SK-N-SH (cell line): ENCODE measurements at regions not wholly inside any gene's neighbourhood (a gene's known extent, or its start where the extent isn't known, plus 50 kb on each side); places are given as distances from the start of the nearest gene placed in this dataset.
"Not testable (repeated sequence)": the region's sequence is repeated elsewhere in the genome, so short reads cannot be mapped to it uniquely, and the experiment has no call there.

ENCODE experiments used
- CTCF ChIA-PET: fragments of 300-600, 350-600 bp; formaldehyde crosslinking; extraction: SDS; loops from one replicate; lab custom pipeline; 2021; lab: Yijun Ruan, JAX
- POLR2A ChIA-PET: fragments of 350-600 bp; sonication (Branson Sonifier 250); formaldehyde crosslinking; extraction: SDS; loops from one replicate; lab custom pipeline; 2020; ENCODE audit warnings: antibody characterized with exemption, inconsistent platforms; lab: Yijun Ruan, JAX
- DNase-seq: peaks from one replicate; pipeline ENCODE4 v3.0.0; 2012
- H2AFZ ChIP-seq: fragments of 200-600 bp; sonication (generic); 2 replicates; pipeline ENCODE4 v1.8.1; 2016; ENCODE audit warnings: antibody characterized with exemption, mild to moderate bottlenecking, low read depth
- H3F3A ChIP-seq: fragments of 200-600 bp; sonication (generic); replicated peaks from 2 replicates; pipeline ENCODE3; 2016; ENCODE audit warnings: antibody characterized with exemption, mild to moderate bottlenecking; ENCODE audit not compliant: insufficient read depth
- H3K27ac ChIP-seq, 2 experiments: fragments of 200-500 bp in 1 of 2; fragments of 200-600 bp in 1 of 2; sonication (Bioruptor generic) in 1 of 2; sonication (generic), shearing (Covaris generic) in 1 of 2; 2 replicates each; pipeline versions ENCODE4 v1.5.1 to v1.6.1; 2014 to 2016; ENCODE audit warnings: low read depth in 2 of 2, inconsistent platforms in 1 of 2, low read length in 1 of 2, mild to moderate bottlenecking in 1 of 2, mixed read lengths in 1 of 2
- H3K27me3 ChIP-seq: fragments of 200-600 bp; sonication (generic), shearing (Covaris generic); 2 replicates; pipeline ENCODE4 v1.6.1; 2016; ENCODE audit warnings: mixed run types; ENCODE audit not compliant: insufficient read depth
- H3K36me3 ChIP-seq, 2 experiments: fragments of 200-500 bp in 1 of 2; fragments of 200-600 bp in 1 of 2; sonication (Bioruptor generic) in 1 of 2; sonication (generic) in 1 of 2; replicated peaks in 1 of 2; 2 replicates each; pipeline versions ENCODE3 to v1.5.1; 2014 to 2016; ENCODE audit warnings: low read length in 1 of 2, mild to moderate bottlenecking in 1 of 2; ENCODE audit not compliant: insufficient read depth in 2 of 2, control insufficient read depth in 1 of 2
- H3K4me1 ChIP-seq, 2 experiments: fragments of 200-500 bp in 1 of 2; fragments of 200-600 bp in 1 of 2; sonication (Bioruptor generic) in 1 of 2; sonication (generic), shearing (Covaris generic) in 1 of 2; 2 replicates each; pipeline versions ENCODE4 v1.5.1 to v1.6.1; 2014 to 2016; ENCODE audit warnings: low read depth in 1 of 2, low read length in 1 of 2, mixed run types in 1 of 2; ENCODE audit not compliant: insufficient read depth in 2 of 2, control insufficient read depth in 1 of 2
- H3K4me2 ChIP-seq: fragments of 200-600 bp; sonication (generic), shearing (Covaris generic); 2 replicates; pipeline ENCODE4 v1.6.1; 2017; ENCODE audit warnings: mixed run types
- H3K4me3 ChIP-seq, 2 experiments: fragments of 200-500 bp in 1 of 2; fragments of 200-600 bp in 1 of 2; sonication (Bioruptor generic) in 1 of 2; sonication (generic), shearing (Covaris generic) in 1 of 2; 2 replicates each; pipeline versions ENCODE4 v1.5.1 to v1.8.1; 2014 to 2016; ENCODE audit warnings: low read depth in 2 of 2, inconsistent platforms in 1 of 2, low read length in 1 of 2, mild to moderate bottlenecking in 1 of 2, mixed read lengths in 1 of 2, moderate library complexity in 1 of 2
- H3K79me2 ChIP-seq: fragments of 200-600 bp; sonication (generic); 2 replicates; pipeline ENCODE4 v1.8.1; 2017; ENCODE audit warnings: mild to moderate bottlenecking; ENCODE audit not compliant: insufficient read depth
- H3K9ac ChIP-seq: fragments of 200-600 bp; sonication (generic); 2 replicates; pipeline ENCODE4 v1.6.1; 2017; ENCODE audit warnings: mixed run types
- H3K9me2 ChIP-seq: fragments of 200-600 bp; sonication (generic); 2 replicates; pipeline ENCODE4 v1.6.1; 2017; ENCODE audit warnings: mixed run types
- H3K9me3 ChIP-seq: fragments of 200-600 bp; sonication (generic); 2 replicates; pipeline ENCODE4 v1.6.1; 2017; ENCODE audit warnings: mixed run types, mild to moderate bottlenecking, moderate library complexity
- H4K20me1 ChIP-seq: fragments of 200-600 bp; sonication (generic); 2 replicates; pipeline ENCODE4 v1.6.1; 2017; ENCODE audit warnings: mild to moderate bottlenecking, mixed run types; ENCODE audit not compliant: insufficient read depth
- ELF1 ChIP-seq: IDR thresholded peaks from 2 replicates; pipeline ENCODE4 v1.4.0; 2012
- EZH2phosphoT487 ChIP-seq: fragments of 200-600 bp; sonication (generic); IDR thresholded peaks from 2 replicates; pipeline ENCODE4 v1.6.1; 2017; ENCODE audit warnings: low read depth, mixed run types, mild to moderate bottlenecking, antibody characterized with exemption, moderate library complexity, borderline replicate concordance
- FOXJ3 ChIP-seq: sonication (generic); formaldehyde crosslinking; IDR thresholded peaks from 2 replicates; pipeline ENCODE4 v1.5.1; 2020; ENCODE audit warnings: mild to moderate bottlenecking, missing genetic modification reagents
- IRF3 ChIP-seq: fragments of 150-350 bp; IDR thresholded peaks from 2 replicates; pipeline ENCODE4 v1.6.1; 2016; ENCODE audit warnings: mild to moderate bottlenecking, low read depth, low read length
- MXI1 ChIP-seq: IDR thresholded peaks from 2 replicates; pipeline ENCODE4 v1.6.1; 2012; ENCODE audit warnings: mild to moderate bottlenecking, low read depth, low read length, improper control_type of control experiment
- NFIC ChIP-seq: IDR thresholded peaks from 2 replicates; pipeline ENCODE4 v1.4.0; 2012; ENCODE audit warnings: borderline replicate concordance
- NRF1 ChIP-seq: IDR thresholded peaks from 2 replicates; pipeline ENCODE4 v1.6.1; 2012; ENCODE audit warnings: low read depth, mild to moderate bottlenecking, low read length
- POLR2AphosphoS5 ChIP-seq: IDR thresholded peaks from 2 replicates; pipeline ENCODE4 v1.6.1; 2012; ENCODE audit warnings: low read depth, low read length
- REST ChIP-seq: IDR thresholded peaks from 2 replicates; pipeline ENCODE4 v1.6.1; 2012; ENCODE audit warnings: mild to moderate bottlenecking, low read depth, low read length, moderate library complexity
- TEAD4 ChIP-seq: IDR thresholded peaks from 2 replicates; pipeline ENCODE4 v1.4.0; 2012; ENCODE audit warnings: mild to moderate bottlenecking, borderline replicate concordance; ENCODE audit not compliant: insufficient read depth
- WGBS: methylation state at CpG from one replicate; pipeline ENCODE4 v1.1.6; 2017; ENCODE audit warnings: low lambda C conversion rate; 5-methylcytosine and 5-hydroxymethylcytosine counted together

- Histone ChIP-seq H3K9me3 (no peaks in the 10 kb centered on the region), H3F3A (no peaks in the 10 kb centered on the region), H3K4me1 (no peaks in the 10 kb centered on the region), H3K27me3 (no peaks in the 10 kb centered on the region), H3K9ac (no peak overlapping the region), H3K27ac (no peak overlapping the region), H3K4me2 (no peak overlapping the region), H3K4me3 (no peak overlapping the region), H3K9me2 (no peaks in the 10 kb centered on the region), H4K20me1 (no peaks in the 10 kb centered on the region), H3K79me2 (no peaks in the 10 kb centered on the region), H2AFZ (no peak overlapping the region), H3K36me3 (no peaks in the 10 kb centered on the region)
- no peak for DNase-seq
- ChIA-PET CTCF (no interaction called here), POLR2A (no interaction called here)
- WGBS = 3% methylated on average over 4 of the region's 4 CpGs
- TF ChIP-seq IRF3 = no peak
- TF ChIP-seq, all 33 proteins: peak for 0
These were observed 145.5 kb upstream of the POGK start for GRCh38 chr1:166693673-166694297.

GRCh38 chr1:166695115-166695514, 144.2 kb upstream of the POGK start:
- Histone ChIP-seq H3K9me3 (no peaks in the 10 kb centered on the region), H3K4me3 (no peak overlapping the region), H3K36me3 (no peaks in the 10 kb centered on the region), H3K9me2 (no peaks in the 10 kb centered on the region), H3K4me1 (no peaks in the 10 kb centered on the region)
- DNase-seq = no peak
- WGBS = 0% methylated on average over 1 of the region's 1 CpG
- TF ChIP-seq ELF1 (no peak), TEAD4 (no peak), POLR2AphosphoS5 (no peak), MXI1 (no peak), EZH2phosphoT487 (no peak), NRF1 (no peak), FOXJ3 (CRISPR knock-in tag) (no peak), NFIC (0 out of 2 replicates have a peak, but pooled peaks have one; percentile 12), REST (no peak)
- TF ChIP-seq, all 33 proteins: peak for 1
- no peaks in the 10 kb centered on the region for H3K27me3 ChIP-seq
- H3K79me2 ChIP-seq = no peaks in the 10 kb centered on the region
- no peak overlapping the region for H3K27ac ChIP-seq
- H3K9ac ChIP-seq = no peak overlapping the region
- no peak overlapping the region for H2AFZ ChIP-seq
- no peaks in the 10 kb centered on the region for H4K20me1 ChIP-seq
- no peaks in the 10 kb centered on the region for H3F3A ChIP-seq
- CTCF ChIA-PET = no interaction called here
- no peak overlapping the region for H3K4me2 ChIP-seq
- POLR2A ChIA-PET = no interaction called here

- POLR2A ChIA-PET, CTCF ChIA-PET, H3F3A ChIP-seq, H3K4me3 ChIP-seq, H3K27ac ChIP-seq, DNase-seq, H3K79me2 ChIP-seq, H3K4me1 ChIP-seq, H3K9ac ChIP-seq, H3K9me3 ChIP-seq, H3K27me3 ChIP-seq, H3K36me3 ChIP-seq, H4K20me1 ChIP-seq, H3K4me2 ChIP-seq, H2AFZ ChIP-seq, H3K9me2 ChIP-seq: not testable (repeated sequence)
- WGBS = 16% methylated on average over 2 of the region's 2 CpGs
These were observed 143.4 kb upstream of the POGK start for GRCh38 chr1:166695834-166696233.
